ENCODE measurements at regions not wholly inside any gene's neighbourhood (a gene's known extent, or its start where the extent isn't known, plus 50 kb on each side); places are given as distances from the start of the nearest gene placed in this dataset.

DNA sequence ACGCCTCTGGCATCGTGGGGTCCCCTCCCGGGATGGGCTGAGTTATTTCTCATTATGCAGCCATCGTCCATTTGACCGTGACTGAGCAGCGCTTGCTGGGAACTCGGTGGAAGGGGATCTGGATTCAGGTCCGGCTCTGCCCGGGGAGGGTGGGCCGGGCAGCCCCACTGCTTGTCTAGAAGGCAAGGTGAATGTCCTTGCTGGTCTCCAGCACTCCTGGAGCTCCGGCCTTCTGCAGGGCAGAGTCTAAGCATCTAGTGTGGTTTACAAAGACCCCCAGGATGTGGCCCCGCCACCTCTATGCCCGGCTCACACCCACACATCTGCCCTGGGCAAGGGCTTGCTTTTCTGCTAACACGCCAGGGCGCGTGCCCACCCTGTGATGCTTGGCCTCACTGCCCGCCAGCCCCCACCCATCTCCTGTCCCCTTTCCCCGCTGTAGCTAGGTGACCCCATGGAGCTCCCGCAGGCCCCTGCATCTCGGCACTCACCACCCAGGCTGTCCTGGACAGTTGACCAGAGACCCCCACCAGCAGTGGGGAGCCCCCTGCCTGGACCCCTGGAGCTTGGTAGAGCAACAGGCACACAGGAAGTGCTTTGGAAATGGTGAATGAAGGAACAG lies 151.0 kb upstream of the CHST15 start:
- TF ChIP-seq, protein P1, sequence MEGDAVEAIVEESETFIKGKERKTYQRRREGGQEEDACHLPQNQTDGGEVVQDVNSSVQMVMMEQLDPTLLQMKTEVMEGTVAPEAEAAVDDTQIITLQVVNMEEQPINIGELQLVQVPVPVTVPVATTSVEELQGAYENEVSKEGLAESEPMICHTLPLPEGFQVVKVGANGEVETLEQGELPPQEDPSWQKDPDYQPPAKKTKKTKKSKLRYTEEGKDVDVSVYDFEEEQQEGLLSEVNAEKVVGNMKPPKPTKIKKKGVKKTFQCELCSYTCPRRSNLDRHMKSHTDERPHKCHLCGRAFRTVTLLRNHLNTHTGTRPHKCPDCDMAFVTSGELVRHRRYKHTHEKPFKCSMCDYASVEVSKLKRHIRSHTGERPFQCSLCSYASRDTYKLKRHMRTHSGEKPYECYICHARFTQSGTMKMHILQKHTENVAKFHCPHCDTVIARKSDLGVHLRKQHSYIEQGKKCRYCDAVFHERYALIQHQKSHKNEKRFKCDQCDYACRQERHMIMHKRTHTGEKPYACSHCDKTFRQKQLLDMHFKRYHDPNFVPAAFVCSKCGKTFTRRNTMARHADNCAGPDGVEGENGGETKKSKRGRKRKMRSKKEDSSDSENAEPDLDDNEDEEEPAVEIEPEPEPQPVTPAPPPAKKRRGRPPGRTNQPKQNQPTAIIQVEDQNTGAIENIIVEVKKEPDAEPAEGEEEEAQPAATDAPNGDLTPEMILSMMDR (optimal IDR thresholded peaks at IDR 0.05 in 1 of 3, IDR thresholded peaks at IDR 0.05 in 1 of 3, conservative IDR thresholded peaks at IDR 0.05 in 1 of 3; ENCODE audit: extremely low read depth in 1 of 3, insufficient read depth in 2 of 3, low read length in 3 of 3): no peak
- TF ChIP-seq EZH2 (IDR thresholded peaks at IDR 0.05; ENCODE audit: low read length): no peak
